Activated naive CD8-positive, alpha-beta T cell treated with anti-CD3 and anti-CD28 coated beads, Interleukin-2, amount 50 U/mL, for 24 hours (primary cell): ENCODE measurements at regions not wholly inside any gene's neighbourhood (a gene's known extent, or its start where the extent isn't known, plus 50 kb on each side); places are given as distances from the start of the nearest gene placed in this dataset.

Source experiments
- ATAC-seq: fragments of 150-1000 bp; cut with Tn5 transposase; one replicate; pipeline ENCODE4 v1.10.0; 2021
- DNase-seq: peaks from one replicate; pipeline ENCODE4 v3.0.0; 2021
- H3K27ac Mint-ChIP-seq: one replicate; pipeline ENCODE4 v1.8.0; 2021; ENCODE audit warnings: mild to moderate bottlenecking, mixed read lengths
- H3K27me3 Mint-ChIP-seq: one replicate; pipeline ENCODE4 v1.8.0; 2021; ENCODE audit warnings: mixed read lengths
- H3K36me3 Mint-ChIP-seq: one replicate; pipeline ENCODE4 v1.8.0; 2021; ENCODE audit warnings: low read depth, mixed read lengths
- H3K4me1 Mint-ChIP-seq: one replicate; pipeline ENCODE4 v1.8.0; 2021; ENCODE audit warnings: mixed read lengths
- H3K4me3 Mint-ChIP-seq: one replicate; pipeline ENCODE4 v1.8.0; 2021; ENCODE audit warnings: mild to moderate bottlenecking, moderate library complexity, mixed read lengths
- H3K9me3 Mint-ChIP-seq: one replicate; pipeline ENCODE4 v1.8.0; 2021; ENCODE audit warnings: mixed read lengths

- Mint-ChIP-seq H3K4me1 (peaks cover 22% of the 10 kb centered on the region), H3K36me3 (peaks cover 4% of the 10 kb centered on the region), H3K4me3 (peak overlapping the region; percentile 79), H3K27ac (no peak overlapping the region), H3K9me3 (peaks cover 8% of the 10 kb centered on the region), H3K27me3 (peaks cover 89% of the 10 kb centered on the region)
- ATAC-seq: no peak
- DNase-seq: no peak
Measured at GRCh38 chr5:88666761-88667495, 216.1 kb downstream of the MEF2C start.

GRCh38 chr5:88665750-88666215 lies 217.2 kb downstream of the MEF2C start:
- DNase-seq (no peak), ATAC-seq (no peak)
- peaks cover 27% of the 10 kb centered on the region for H3K4me1 Mint-ChIP-seq
- peaks cover 88% of the 10 kb centered on the region for H3K27me3 Mint-ChIP-seq
- H3K36me3 Mint-ChIP-seq: peaks cover 7% of the 10 kb centered on the region
- peaks cover 8% of the 10 kb centered on the region for H3K9me3 Mint-ChIP-seq
- H3K27ac Mint-ChIP-seq: no peak overlapping the region
- peak overlapping the region; percentile 79 for H3K4me3 Mint-ChIP-seq

GRCh38 chr5:88664645-88665044 lies 218.3 kb downstream of the MEF2C start:
- ATAC-seq (no peak), DNase-seq (no peak)
- no peak overlapping the region for H3K27ac Mint-ChIP-seq
- peaks cover 87% of the 10 kb centered on the region for H3K27me3 Mint-ChIP-seq
- H3K4me1 Mint-ChIP-seq: peaks cover 31% of the 10 kb centered on the region
- peaks cover 8% of the 10 kb centered on the region for H3K9me3 Mint-ChIP-seq
- peaks cover 9% of the 10 kb centered on the region for H3K36me3 Mint-ChIP-seq
- H3K4me3 Mint-ChIP-seq: no peak overlapping the region

GRCh38 chr5:88663793-88664216 lies 219.2 kb downstream of the MEF2C start:
- H3K27ac Mint-ChIP-seq: no peak overlapping the region
- ATAC-seq (no peak), DNase-seq (no peak)
- H3K4me1 Mint-ChIP-seq: peaks cover 31% of the 10 kb centered on the region
- no peak overlapping the region for H3K4me3 Mint-ChIP-seq
- H3K9me3 Mint-ChIP-seq: peaks cover 10% of the 10 kb centered on the region
- peaks cover 89% of the 10 kb centered on the region for H3K27me3 Mint-ChIP-seq
- peaks cover 9% of the 10 kb centered on the region for H3K36me3 Mint-ChIP-seq

GRCh38 chr5:88662846-88663245 lies 220.1 kb downstream of the MEF2C start:
- peaks cover 88% of the 10 kb centered on the region for H3K27me3 Mint-ChIP-seq
- DNase-seq: no peak
- no peak overlapping the region for H3K27ac Mint-ChIP-seq
- H3K4me3 Mint-ChIP-seq: no peak overlapping the region
- peaks cover 13% of the 10 kb centered on the region for H3K9me3 Mint-ChIP-seq
- peaks cover 30% of the 10 kb centered on the region for H3K4me1 Mint-ChIP-seq
- ATAC-seq: no peak
- H3K36me3 Mint-ChIP-seq: peaks cover 9% of the 10 kb centered on the region

- H3K4me1 Mint-ChIP-seq: peaks cover 23% of the 10 kb centered on the region
- H3K27me3 Mint-ChIP-seq: peaks cover 80% of the 10 kb centered on the region
- no peak overlapping the region for H3K4me3 Mint-ChIP-seq
- H3K9me3 Mint-ChIP-seq: peaks cover 14% of the 10 kb centered on the region
- H3K36me3 Mint-ChIP-seq: peaks cover 9% of the 10 kb centered on the region
- H3K27ac Mint-ChIP-seq: no peak overlapping the region
- no peak for ATAC-seq
- DNase-seq: no peak
Measured at GRCh38 chr5:88661806-88662207, 221.2 kb downstream of the MEF2C start.

- peaks cover 9% of the 10 kb centered on the region for H3K36me3 Mint-ChIP-seq
- peak; percentile 66 for ATAC-seq
- peak overlapping the region; percentile 71 for H3K4me3 Mint-ChIP-seq
- peaks cover 14% of the 10 kb centered on the region for H3K9me3 Mint-ChIP-seq
- DNase-seq: no peak
- H3K27me3 Mint-ChIP-seq: peaks cover 78% of the 10 kb centered on the region
- peaks cover 16% of the 10 kb centered on the region for H3K4me1 Mint-ChIP-seq
- peak overlapping the region; percentile 59 for H3K27ac Mint-ChIP-seq
Measured at GRCh38 chr5:88660947-88661805, 221.8 kb downstream of the MEF2C start.

GRCh38 chr5:88660264-88660946 lies 222.6 kb downstream of the MEF2C start:
- H3K27me3 Mint-ChIP-seq: peaks cover 71% of the 10 kb centered on the region
- H3K36me3 Mint-ChIP-seq: peaks cover 9% of the 10 kb centered on the region
- no peak for ATAC-seq
- H3K27ac Mint-ChIP-seq: no peak overlapping the region
- H3K9me3 Mint-ChIP-seq: peaks cover 14% of the 10 kb centered on the region
- no peak overlapping the region for H3K4me3 Mint-ChIP-seq
- H3K4me1 Mint-ChIP-seq: peaks cover 9% of the 10 kb centered on the region
- no peak for DNase-seq

GRCh38 chr5:88659529-88660263 lies 223.3 kb downstream of the MEF2C start:
- Mint-ChIP-seq H3K9me3 (peaks cover 14% of the 10 kb centered on the region), H3K27ac (no peak overlapping the region), H3K4me3 (no peak overlapping the region), H3K27me3 (peaks cover 64% of the 10 kb centered on the region), H3K4me1 (peaks cover 9% of the 10 kb centered on the region), H3K36me3 (peaks cover 9% of the 10 kb centered on the region)
- ATAC-seq (no peak), DNase-seq (no peak)

- Mint-ChIP-seq H3K36me3 (peaks cover 9% of the 10 kb centered on the region), H3K27me3 (peaks cover 58% of the 10 kb centered on the region), H3K27ac (no peak overlapping the region), H3K4me3 (no peak overlapping the region), H3K9me3 (peaks cover 14% of the 10 kb centered on the region), H3K4me1 (peaks cover 9% of the 10 kb centered on the region)
- DNase-seq (no peak), ATAC-seq (no peak)
Measured at GRCh38 chr5:88658886-88659285, 224.1 kb downstream of the MEF2C start.

- Mint-ChIP-seq H3K4me3 (no peak overlapping the region), H3K36me3 (peaks cover 9% of the 10 kb centered on the region), H3K27ac (no peak overlapping the region), H3K4me1 (peaks cover 9% of the 10 kb centered on the region), H3K27me3 (peaks cover 56% of the 10 kb centered on the region), H3K9me3 (peaks cover 11% of the 10 kb centered on the region)
- ATAC-seq: no peak
- DNase-seq: no peak
Measured at GRCh38 chr5:88657906-88658775, 224.8 kb downstream of the MEF2C start.

GRCh38 chr5:88657136-88657535 lies 225.8 kb downstream of the MEF2C start:
- Mint-ChIP-seq H3K4me1 (peaks cover 9% of the 10 kb centered on the region), H3K36me3 (peaks cover 5% of the 10 kb centered on the region), H3K27me3 (peaks cover 50% of the 10 kb centered on the region), H3K9me3 (peaks cover 11% of the 10 kb centered on the region), H3K4me3 (no peak overlapping the region), H3K27ac (no peak overlapping the region)
- DNase-seq (no peak), ATAC-seq (no peak)

- Mint-ChIP-seq H3K36me3 (peaks cover 4% of the 10 kb centered on the region), H3K9me3 (peaks cover 11% of the 10 kb centered on the region), H3K4me1 (peaks cover 7% of the 10 kb centered on the region), H3K27ac (no peak overlapping the region), H3K27me3 (peaks cover 50% of the 10 kb centered on the region), H3K4me3 (no peak overlapping the region)
- DNase-seq: no peak
- no peak for ATAC-seq
Measured at GRCh38 chr5:88656221-88656950, 226.6 kb downstream of the MEF2C start.
